HG02885 (cell line): ENCODE measurements at regions not wholly inside any gene's neighbourhood (a gene's known extent, or its start where the extent isn't known, plus 50 kb on each side); places are given as distances from the start of the nearest gene placed in this dataset.

Source experiments
- ATAC-seq: cut with Tn5 transposase; IDR thresholded peaks from one replicate; pipeline ENCODE4 v1.9.1; 2021; ENCODE audit warnings: mild to moderate bottlenecking; ENCODE audit not compliant: unreplicated experiment, poor library complexity

DNA sequence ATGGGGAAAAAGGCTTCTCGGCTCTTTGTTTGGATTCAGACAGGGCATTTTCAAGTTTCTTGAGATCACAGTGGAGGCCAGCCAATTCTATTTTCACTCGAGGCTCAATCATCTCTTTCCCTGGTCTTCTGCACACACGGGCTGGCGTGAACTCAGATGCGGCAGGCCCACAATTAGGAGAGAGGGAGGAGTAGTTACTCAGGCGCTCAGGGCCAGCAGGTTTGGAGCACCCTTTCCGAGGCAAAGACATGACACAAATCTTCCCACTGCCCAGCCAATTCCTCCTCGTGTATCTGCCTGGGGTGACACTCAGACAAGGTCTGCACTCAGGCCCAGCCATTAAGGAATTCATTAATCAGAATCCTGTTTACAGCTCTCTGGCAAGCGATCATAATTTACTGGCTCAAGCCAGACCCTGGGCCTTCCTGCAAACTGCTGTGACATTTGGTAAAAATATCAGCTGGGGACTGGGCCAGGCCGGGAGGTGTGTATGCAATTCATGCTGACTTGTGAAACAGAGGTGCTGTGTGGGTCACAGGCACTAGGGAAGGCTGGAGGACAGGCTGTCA lies 68.1 kb upstream of the TLE3 start:
- no peak for ATAC-seq

DNA sequence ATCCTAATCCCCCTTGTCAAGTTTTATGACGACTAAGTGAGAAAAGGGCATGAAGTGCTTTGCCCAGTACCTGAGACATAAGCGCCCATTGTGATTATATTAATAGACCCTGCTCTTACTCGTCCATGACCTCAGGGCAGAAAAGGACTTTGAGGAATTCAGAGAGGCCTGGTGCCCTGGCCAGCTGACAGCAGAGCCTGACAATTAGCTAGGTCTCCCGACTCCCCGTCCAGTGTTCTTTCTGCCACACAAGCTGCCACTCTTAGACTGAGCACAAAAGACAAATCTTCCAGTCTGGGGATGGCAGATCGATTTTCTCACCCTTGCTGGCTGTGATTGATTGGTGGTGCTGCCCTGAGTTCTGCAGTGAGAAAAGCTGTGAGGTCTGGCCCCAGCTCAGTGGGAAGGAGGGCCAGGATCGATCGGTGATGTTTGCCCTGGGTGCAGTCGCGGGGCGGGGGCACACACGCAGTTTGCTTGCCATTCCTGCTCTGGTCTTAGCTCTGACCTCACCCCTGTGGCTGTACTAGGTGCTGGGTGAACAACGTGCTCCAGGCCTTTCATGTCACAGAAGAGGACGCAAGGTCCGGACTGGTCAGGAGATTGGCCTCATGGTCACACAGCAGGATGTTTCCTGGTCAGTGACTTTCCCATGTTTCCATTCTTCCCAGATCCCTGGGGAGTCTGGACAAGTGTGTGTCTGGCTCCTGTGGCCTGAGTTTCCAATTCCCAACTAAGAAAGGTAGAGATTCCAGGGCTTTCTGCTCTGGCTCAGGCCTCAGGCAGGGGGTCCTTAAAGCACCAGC lies 67.4 kb upstream of the TLE3 start:
- no peak for ATAC-seq

DNA sequence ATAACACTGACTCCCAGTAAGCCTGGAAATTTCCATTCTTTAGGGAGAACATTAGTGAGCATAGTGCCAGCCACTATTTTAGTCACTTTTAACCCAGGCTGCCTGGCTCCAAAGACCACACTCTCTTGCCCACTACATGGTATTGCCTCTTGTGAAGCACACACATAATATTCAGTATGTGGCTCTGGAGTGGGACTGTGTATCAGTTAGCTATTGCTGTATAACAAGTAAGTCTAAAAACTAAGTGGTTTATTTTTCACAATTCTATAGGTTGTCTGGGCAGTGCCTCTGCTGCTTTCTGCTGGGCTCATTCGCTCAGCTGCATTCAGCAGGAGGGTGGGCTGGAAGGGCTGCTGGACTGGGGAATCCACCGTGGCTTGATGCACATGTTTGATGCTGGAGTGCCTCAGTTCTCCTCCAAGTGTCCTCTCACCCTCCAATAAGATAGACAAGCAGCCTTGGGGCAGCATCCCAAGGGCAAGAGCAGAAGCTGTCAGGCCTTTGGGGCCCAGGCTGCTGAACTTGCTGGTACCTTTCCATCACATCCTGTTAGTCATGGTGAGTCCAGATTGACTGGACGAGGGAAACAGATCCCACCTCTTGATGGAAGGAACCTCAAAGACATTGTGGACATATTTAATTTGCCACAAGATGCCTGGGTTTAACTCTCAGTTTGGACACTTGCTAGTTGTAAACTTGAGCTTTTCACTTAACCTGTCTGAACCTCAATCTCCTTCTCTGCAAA lies 66.6 kb upstream of the TLE3 start:
- ATAC-seq: no peak

DNA sequence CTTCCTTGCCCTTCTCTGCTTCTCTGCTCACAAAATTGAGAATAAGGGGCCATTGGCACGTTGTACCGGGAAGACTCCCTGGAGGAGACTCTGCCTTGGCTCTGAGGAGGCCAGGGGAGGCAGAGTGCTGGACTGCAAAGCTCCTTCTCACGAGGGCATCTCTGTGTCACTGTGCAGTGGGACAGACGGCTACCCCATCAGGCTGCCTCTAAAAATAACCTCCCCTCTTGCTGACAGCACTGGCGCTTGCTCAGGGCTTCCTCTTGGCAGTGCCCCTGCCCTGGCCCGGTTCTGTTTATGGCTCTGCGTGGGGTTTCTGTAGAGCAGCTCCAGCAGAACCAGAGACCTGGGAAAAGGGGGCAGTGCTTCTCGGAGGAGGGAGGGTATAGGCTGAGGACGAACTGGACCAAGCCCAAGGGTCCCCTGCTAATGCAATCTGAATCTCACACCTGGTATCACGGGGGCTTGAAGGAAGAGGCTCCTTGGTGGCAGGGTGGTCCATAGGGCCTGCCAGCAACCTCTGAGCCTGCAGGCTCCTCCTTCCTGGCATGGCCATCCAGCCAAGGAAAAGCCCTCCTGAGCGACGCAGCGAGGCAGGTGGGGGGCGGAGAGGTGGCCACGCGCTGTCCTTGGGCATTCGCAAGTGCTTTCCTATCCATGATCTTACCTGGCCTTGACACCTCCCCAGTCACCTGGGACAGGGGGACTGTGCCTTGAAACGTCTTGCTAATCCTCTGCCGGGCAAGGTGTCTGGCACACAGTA lies 63.3 kb upstream of the TLE3 start:
- no peak for ATAC-seq

DNA sequence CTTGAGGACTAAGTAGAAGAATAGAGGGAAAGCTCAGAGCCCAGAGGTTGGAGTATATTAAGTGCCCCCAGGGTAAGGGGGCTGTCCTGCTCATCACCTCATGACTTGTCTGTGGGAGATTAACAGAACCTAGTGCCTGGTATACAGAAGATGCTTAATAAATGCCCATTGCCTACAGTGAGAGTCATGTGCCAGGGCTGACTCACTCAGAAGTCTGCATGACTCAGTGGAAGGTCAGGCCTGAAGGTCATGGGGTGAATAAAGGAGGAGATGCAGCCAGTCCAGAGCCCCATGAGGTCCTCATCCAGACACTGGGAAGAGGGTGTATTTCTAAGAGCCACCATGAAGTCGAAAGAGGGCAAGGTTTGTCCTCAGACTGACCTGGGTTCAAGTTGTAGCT lies 62.5 kb upstream of the TLE3 start:
- ATAC-seq: no peak

- ATAC-seq: no peak
Measured at GRCh38 chr15:70159713-70160009, 61.9 kb upstream of the TLE3 start.

- ATAC-seq: no peak
Measured at GRCh38 chr15:70159001-70159712, 61.4 kb upstream of the TLE3 start.

- no peak for ATAC-seq
Measured at GRCh38 chr15:70158309-70159000, 60.7 kb upstream of the TLE3 start.

GRCh38 chr15:70156671-70157271 lies 59.1 kb upstream of the TLE3 start:
- ATAC-seq: no peak

DNA sequence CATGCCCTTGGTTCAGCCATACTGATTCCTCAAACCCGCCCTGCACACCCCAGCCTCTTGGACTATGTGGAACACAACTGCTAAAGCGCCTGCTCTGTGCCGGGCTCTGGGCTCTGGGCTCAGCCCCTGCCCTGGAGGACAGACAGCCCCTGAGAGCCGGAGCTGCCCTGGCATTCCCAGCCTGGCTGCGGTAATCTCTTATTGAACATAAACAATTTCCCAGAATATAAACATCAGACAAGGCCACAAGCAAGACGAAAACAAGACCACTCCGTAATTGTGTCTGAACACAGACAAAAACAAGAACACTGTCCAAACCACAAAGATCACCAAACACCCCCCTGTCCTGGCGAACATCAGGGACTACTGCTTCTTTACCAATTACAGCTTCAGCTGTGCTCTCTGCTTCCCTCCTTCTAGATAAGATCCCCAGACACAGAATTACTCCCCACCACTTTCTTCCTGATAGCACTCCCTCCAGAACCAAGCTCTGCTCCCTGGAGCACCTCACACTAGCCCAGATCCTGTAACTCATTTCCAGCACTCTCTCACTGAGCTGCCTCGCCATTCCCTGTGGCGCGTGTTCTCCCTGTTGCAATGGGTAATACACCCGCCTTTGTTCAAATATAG lies 57.1 kb upstream of the TLE3 start:
- no peak for ATAC-seq

GRCh38 chr15:70153921-70154717 lies 56.4 kb upstream of the TLE3 start:
- no peak for ATAC-seq

DNA sequence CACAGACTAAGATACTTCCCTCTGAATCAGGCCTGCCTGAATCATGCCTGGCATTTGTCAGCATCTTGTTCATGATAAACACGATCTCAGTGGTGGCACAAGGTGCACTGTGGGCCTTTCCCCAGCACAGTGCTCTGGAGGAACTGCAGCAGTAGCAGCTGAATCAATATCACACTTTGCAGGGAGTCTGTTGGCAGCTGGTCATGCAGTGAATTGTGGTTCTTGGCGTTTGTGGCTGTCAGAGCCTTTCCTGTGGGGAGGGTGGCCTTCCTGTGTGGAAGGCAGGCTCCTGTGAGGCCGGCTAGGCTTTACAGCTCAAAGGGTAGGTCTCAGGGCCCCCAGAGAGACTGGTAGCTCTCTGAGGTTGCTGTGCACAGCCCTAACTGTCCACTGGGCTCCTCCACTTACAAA lies 54.4 kb upstream of the TLE3 start:
- ATAC-seq: no peak

DNA sequence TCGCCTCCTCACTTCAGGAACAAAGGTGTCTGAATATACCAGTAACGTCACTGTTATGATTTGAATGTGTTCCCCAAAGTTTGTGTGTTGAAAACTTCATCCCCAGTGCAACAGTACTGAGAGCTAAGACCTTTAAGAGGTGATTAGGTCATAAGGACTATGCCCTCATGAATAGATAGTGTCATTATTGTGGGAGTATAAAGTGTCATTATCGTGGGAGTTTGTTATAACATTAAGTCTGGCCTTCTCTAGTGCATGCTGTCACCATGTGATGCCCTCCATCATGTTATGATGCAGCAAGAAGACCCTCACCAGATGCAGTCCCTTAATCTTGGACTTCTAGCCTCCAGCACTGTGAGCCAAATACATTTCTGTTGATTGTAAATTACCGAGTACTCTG lies 53.7 kb upstream of the TLE3 start:
- ATAC-seq: no peak

DNA sequence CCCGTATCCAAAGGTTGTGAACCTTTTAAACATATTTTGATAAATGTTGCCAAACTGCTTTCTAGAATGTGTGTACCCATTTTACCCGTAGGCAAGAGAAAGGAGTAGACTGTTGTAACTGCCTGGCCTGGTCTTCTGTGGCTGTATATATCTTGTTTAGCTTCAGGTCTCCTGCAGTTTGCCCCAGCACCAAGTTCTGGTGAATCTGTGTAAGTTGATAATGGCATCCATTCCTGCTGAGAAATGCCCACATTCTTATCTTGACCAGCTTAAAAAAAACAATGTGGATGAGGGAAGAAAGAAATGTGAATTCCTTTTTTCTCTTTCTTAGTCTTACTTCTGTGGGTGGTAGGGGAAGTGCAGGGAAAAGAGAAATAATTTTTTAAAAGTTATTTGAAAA lies 53.3 kb upstream of the TLE3 start:
- ATAC-seq: no peak

GRCh38 chr15:70150405-70150747 lies 52.7 kb upstream of the TLE3 start:
- no peak for ATAC-seq

DNA sequence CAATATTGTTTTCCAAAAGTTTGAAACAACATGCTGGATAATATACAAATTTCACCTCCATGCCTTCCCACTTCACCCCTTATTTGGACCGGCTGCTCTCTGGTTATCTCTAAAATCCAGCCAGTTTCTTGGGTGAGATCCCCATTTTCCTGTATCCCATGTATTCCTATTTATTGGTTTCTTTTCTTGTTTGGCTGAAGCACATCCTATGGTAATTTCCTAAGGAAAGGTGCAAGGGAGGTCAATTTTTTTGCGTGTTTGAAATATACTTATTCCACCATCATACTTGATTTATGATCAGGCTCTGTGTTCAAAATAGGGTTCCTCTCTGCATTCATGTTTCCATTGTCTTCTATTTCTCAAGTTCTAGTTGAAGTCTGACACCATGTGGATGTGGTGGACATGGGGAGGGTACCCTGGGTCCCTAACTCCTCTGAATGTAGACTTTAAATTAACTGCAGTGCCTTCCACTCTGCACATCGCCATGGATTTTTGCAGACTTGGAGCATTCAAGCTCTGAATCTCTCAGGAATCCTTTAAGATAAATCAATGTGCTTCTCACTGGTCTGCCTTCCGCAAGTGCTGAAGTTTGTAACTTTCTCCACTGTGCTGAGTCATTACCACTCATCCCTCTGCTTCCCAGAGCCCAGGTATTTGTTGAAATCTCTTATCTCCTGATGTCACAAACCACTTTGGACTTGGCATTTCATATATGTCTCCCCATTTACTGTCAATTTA lies 52.1 kb upstream of the TLE3 start:
- ATAC-seq: no peak

- no peak for ATAC-seq
Measured at GRCh38 chr15:70147778-70148177, 50.1 kb upstream of the TLE3 start.
